IgD-negative memory B cell (primary cell): ENCODE measurements at regions not wholly inside any gene's neighbourhood (a gene's known extent, or its start where the extent isn't known, plus 50 kb on each side); places are given as distances from the start of the nearest gene placed in this dataset.

Source experiments
- H3K27ac Mint-ChIP-seq, 3 donors: one replicate each; pipeline ENCODE4 v1.8.0; 2020 to 2022; ENCODE audit warnings: mild to moderate bottlenecking in 3 of 3, mixed read lengths in 3 of 3, moderate library complexity in 1 of 3
- H3K27me3 Mint-ChIP-seq: one replicate; pipeline ENCODE4 v1.8.0; 2021; ENCODE audit warnings: mixed read lengths
- H3K36me3 Mint-ChIP-seq: one replicate; pipeline ENCODE4 v1.8.0; 2020; ENCODE audit warnings: mild to moderate bottlenecking, mixed read lengths
- H3K4me1 Mint-ChIP-seq, 3 donors: one replicate each; pipeline ENCODE4 v1.8.0; 2020 to 2022; ENCODE audit warnings: mixed read lengths in 3 of 3, mild to moderate bottlenecking in 1 of 3
- H3K4me3 Mint-ChIP-seq, 4 donors: one replicate each; pipeline ENCODE4 v1.8.0; 2020 to 2022; ENCODE audit warnings: mild to moderate bottlenecking in 4 of 4, mixed read lengths in 4 of 4, moderate library complexity in 3 of 4
- H3K9me3 Mint-ChIP-seq, 3 donors: one replicate each; pipeline ENCODE4 v1.8.0; 2020 to 2021; ENCODE audit warnings: mixed read lengths in 3 of 3, mild to moderate bottlenecking in 1 of 3

DNA sequence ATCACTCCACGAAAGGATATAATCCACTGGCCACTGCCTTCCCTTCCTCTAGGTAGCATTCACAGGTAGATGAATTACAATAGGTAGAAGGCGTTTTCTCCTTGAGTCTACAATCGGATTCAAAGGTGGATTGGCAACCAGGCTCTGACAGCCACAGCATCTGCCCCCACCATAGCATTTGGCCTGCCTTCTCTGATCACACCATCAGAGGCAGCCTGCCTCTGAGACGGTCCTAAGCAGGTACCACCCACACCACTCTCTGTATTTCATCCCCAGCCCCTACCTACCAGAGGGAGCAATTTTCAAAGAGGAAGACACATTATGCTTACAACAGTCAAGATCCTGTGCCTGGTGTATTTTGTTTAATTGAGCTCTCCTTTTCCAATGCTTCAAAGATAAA lies 210.5 kb upstream of the SPTLC3 start:
- Mint-ChIP-seq H3K27ac (no peak overlapping the region), H3K4me1 (no peaks in the 10 kb centered on the region), H3K27me3 (no peaks in the 10 kb centered on the region), H3K9me3 (peaks cover 0 to 7% (median 5%) of the 10 kb centered on the region in 3 donors), H3K36me3 (no peaks in the 10 kb centered on the region), H3K4me3 (no peak overlapping the region)

DNA sequence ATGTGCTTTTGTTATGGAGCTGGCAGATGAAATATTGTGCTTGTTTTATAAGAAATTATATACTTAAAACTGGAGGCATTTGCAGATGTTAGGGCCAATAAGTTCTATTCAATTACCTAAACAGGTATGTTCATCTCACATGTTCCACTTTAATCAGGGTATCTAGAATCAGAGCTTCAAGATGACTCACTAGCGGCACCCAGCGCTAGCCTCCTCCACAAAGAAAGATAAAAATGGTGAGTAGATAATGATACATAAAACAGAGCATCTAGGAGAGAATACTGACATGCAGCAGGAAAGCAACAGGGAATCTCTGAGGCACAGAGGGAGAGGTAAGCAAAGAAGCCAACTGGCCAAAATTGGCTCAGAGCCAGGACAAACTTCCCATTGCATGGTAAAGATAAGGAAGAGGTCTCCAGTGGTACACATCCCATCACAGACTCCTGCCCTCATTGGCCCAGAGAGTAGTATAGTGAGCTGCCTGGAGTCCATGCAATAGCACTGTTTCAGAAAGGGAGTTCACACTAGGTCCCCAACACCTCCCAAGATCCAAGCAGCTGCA lies 200.7 kb upstream of the SPTLC3 start:
- Mint-ChIP-seq H3K36me3 (no peaks in the 10 kb centered on the region), H3K27ac (no peak overlapping the region), H3K4me1 (peaks cover 0 to 2% (median 0%) of the 10 kb centered on the region in 3 donors), H3K27me3 (no peaks in the 10 kb centered on the region), H3K4me3 (no peak overlapping the region), H3K9me3 (peaks cover 12 to 22% (median 13%) of the 10 kb centered on the region in 3 donors)

DNA sequence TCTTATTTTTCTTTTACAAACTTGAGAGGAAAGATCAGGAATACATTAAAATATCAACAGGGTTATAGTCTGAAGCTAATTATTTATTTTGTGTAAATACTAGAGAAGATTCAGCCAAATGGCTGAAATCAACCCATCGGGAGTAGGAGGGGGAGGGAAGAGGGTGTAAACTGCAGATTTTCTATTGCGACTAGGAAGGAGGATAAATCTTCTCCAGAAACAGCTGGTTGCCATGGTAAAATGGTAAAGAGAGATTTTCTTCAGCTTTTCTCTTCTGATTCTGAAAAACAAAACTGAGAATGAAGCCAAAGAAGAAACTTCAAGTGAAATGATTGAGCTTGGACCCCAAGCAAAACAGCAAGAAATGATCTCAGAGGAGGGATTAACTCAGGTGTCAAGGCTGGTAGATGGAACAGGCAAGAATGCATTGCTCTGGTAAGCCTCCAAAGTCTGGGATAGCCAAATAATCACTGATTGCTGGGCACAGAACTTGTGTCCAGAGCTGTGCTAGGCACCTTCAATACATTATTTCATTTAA lies 193.5 kb upstream of the SPTLC3 start:
- Mint-ChIP-seq H3K4me1 (no peaks in the 10 kb centered on the region), H3K4me3 (no peak overlapping the region)

DNA sequence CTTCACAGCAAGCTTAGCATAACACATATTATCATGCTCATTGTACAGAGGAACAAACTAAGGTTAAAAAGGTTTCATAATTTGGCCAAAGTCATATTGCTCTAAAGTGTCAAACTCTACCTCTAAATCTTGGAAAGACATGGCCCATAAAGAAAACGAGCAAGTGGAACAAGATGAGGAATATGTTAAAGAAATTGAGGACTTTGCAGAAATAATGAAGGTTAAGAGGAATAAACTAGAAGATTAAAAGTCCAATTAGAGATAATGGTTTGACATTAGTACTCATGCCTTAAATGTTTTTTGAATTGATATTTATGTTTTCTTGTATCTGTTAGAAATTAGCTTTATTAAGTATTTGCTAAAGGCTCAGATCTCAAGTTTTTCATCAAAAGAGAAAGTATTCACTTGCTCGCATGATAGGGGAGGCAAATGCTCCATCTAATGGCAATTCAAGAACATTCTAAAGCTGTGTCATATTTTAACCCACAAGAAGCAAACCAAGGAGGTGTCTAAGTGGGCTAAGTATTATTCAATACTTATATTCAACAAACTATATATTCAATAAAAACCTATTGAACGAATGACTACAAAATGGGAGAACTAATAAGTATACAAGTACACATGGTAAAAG lies 192.9 kb upstream of the SPTLC3 start:
- H3K4me1 Mint-ChIP-seq: no peaks in the 10 kb centered on the region
- H3K27ac Mint-ChIP-seq: no peak overlapping the region
- no peaks in the 10 kb centered on the region for H3K27me3 Mint-ChIP-seq
- no peak overlapping the region for H3K4me3 Mint-ChIP-seq
- H3K9me3 Mint-ChIP-seq: peaks cover 4 to 22% (median 7%) of the 10 kb centered on the region in 3 donors
- H3K36me3 Mint-ChIP-seq: no peaks in the 10 kb centered on the region

More for the DNA sequence above, 193.5 kb upstream of the SPTLC3 start:
- H3K27me3 Mint-ChIP-seq: no peaks in the 10 kb centered on the region
- no peaks in the 10 kb centered on the region for H3K36me3 Mint-ChIP-seq
- no peak overlapping the region for H3K27ac Mint-ChIP-seq
- peaks cover 6 to 22% (median 8%) of the 10 kb centered on the region in 3 donors for H3K9me3 Mint-ChIP-seq

DNA sequence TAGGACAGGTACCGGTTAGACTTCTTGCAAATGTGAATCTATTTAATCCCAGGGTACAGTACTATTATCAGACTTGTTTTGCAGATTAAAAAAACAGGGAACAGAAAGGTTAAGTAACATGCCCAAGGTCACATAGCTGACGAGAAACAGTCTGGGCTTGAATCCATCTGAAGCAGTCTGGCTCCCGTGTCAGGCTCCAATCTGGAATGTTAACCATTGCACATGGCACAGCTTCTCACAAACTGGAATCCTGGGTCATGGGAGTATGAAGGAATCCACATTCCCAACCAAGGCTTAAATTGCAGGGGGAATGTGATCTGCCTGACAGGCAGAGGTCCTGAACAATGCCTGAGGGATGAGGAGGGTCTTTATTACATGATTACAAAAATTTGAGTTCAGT lies 187.5 kb upstream of the SPTLC3 start:
- H3K27ac Mint-ChIP-seq: no peak overlapping the region
- peaks cover 6 to 11% (median 6%) of the 10 kb centered on the region in 3 donors for H3K9me3 Mint-ChIP-seq
- no peaks in the 10 kb centered on the region for H3K4me1 Mint-ChIP-seq
- no peak overlapping the region for H3K4me3 Mint-ChIP-seq
- H3K27me3 Mint-ChIP-seq: no peaks in the 10 kb centered on the region
- H3K36me3 Mint-ChIP-seq: no peaks in the 10 kb centered on the region

DNA sequence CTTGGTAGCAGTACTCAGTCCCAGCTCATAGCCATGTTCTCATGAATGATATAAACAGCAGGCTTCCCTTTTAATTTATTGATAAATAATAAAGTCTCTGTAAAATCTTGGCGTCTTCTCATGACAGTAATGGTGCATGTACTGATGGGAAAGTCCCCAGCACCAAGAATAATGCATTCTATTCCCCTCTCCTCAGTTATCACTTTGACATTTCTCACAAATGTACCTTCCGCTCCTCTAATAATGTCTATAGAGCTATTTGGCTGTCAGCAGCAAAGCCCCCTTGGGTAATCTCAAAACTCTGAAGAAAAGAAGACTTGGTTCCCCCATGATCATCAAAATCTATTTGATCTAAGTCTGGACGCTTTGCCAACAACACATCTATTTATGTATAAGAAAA lies 185.0 kb upstream of the SPTLC3 start:
- Mint-ChIP-seq H3K4me1 (no peaks in the 10 kb centered on the region), H3K36me3 (no peaks in the 10 kb centered on the region), H3K27me3 (no peaks in the 10 kb centered on the region), H3K4me3 (no peak overlapping the region), H3K27ac (no peak overlapping the region), H3K9me3 (peaks cover 2 to 11% (median 8%) of the 10 kb centered on the region in 3 donors)

DNA sequence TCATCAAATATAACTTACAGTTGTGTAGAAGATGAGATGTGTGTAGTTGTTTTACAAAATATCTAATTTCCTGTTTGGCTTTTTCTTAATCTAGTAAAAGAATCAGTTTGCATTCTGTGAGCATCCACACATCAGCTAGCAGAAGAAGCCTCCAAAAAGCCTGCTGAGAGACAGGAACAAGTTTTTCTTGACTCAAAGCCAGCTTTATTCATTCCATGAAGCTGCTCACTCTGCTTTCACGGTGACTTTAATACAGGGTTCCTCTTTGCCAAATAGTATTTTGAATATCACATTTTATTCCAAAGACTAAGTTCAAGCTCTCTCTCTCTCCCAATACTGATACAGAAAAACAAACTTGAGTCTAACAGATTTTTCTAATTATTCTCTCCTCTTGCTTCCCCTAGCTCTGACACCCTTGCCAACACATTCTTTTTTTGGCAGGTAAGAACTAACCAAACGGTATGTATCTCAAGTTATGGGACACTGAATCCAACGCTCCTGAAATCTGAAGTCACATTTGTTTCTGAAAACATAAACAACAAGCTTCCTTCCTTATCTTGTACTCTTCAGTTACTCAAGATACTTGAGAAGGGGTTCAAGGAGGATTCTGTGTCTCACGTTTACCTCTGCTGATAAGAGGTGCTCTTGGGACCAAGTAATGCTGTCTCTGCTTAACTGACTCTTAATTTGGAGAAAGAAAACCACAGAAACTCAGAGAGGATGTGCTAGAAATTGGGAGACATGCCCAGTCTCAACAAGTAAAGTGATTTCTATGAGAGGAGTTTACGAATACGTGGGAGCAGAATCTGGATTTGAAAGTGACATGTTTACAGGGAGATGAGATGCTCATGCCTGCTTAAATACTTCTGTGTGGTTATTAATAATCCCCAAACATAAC lies 184.2 kb upstream of the SPTLC3 start:
- Mint-ChIP-seq H3K36me3 (no peaks in the 10 kb centered on the region), H3K4me1 (no peaks in the 10 kb centered on the region), H3K9me3 (peaks cover 2 to 11% (median 9%) of the 10 kb centered on the region in 3 donors), H3K4me3 (peak overlapping the region in 1 of 4 donors; percentile 35), H3K27me3 (no peaks in the 10 kb centered on the region), H3K27ac (no peak overlapping the region)

DNA sequence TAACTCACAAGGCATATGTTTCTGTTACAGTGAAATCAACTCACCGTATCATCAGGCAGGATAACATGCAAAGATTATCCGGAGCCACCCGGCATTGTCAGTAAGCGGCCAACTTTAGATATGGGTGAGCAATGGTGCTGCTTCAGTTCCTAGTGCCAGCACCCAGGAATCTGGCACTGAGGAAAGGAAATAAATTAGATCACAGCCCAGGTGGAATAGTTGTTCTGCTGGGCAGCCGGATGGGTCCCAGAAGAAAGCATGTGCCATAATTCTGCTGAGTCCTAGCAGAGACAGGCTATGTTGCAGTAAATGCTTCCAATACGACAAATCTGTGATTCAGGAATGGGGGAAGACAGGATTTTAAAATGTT lies 183.6 kb upstream of the SPTLC3 start:
- H3K27ac Mint-ChIP-seq: no peak overlapping the region
- H3K27me3 Mint-ChIP-seq: no peaks in the 10 kb centered on the region
- no peaks in the 10 kb centered on the region for H3K36me3 Mint-ChIP-seq
- H3K9me3 Mint-ChIP-seq: peaks cover 2 to 9% (median 6%) of the 10 kb centered on the region in 3 donors
- no peak overlapping the region for H3K4me3 Mint-ChIP-seq
- H3K4me1 Mint-ChIP-seq: no peaks in the 10 kb centered on the region

DNA sequence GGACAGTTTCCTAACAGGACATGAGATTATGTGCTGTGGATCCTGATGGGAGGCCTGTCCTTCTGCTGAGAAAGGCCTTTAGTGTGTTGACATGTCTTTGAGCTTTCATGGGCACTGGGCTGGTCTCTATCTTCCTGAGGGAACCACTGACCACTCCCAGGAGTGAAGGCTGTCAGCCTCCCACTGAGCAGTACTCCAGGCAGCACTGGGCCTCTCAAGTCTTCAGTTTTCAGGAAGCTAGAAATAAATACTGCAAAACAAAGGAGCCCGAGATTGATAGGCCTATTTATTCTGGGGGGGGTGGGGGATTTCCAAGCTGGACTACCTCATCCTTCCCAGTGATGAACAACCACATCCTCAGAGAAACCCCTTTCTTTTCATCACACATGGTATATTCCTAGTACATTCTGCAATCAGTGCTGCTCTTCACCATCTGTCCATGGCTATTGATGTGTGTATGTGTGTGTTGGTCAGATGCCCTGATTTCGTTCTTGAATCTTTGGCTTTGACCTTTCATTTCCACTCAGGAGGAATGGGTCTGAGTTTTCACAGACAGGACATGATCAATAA lies 180.9 kb upstream of the SPTLC3 start:
- H3K36me3 Mint-ChIP-seq: no peaks in the 10 kb centered on the region
- H3K27ac Mint-ChIP-seq: no peak overlapping the region
- H3K27me3 Mint-ChIP-seq: no peaks in the 10 kb centered on the region
- H3K9me3 Mint-ChIP-seq: peaks cover 2 to 7% (median 2%) of the 10 kb centered on the region in 3 donors
- no peak overlapping the region for H3K4me3 Mint-ChIP-seq
- H3K4me1 Mint-ChIP-seq: no peaks in the 10 kb centered on the region

DNA sequence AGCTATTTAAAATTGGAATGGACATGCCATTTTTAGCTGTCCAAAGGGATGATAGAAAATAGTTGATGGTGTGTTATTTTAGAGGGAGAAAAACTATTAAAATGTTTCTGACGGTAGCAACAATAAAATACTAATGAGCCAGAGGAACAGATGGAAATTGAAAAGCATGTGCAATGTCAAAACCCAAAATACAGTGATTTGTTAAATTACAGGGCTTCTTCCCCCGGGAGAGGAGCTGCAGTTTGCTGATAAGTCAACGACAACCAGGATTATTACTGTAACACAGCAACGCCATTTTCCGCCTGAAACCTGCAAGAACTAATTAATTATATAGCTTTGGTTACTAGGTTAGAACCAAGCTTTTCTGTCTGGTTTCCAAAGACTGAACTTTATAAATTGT lies 179.6 kb upstream of the SPTLC3 start:
- H3K36me3 Mint-ChIP-seq: no peaks in the 10 kb centered on the region
- H3K9me3 Mint-ChIP-seq: peaks cover 0 to 3% (median 0%) of the 10 kb centered on the region in 3 donors
- no peak overlapping the region for H3K4me3 Mint-ChIP-seq
- no peaks in the 10 kb centered on the region for H3K4me1 Mint-ChIP-seq
- H3K27me3 Mint-ChIP-seq: no peaks in the 10 kb centered on the region
- H3K27ac Mint-ChIP-seq: no peak overlapping the region

DNA sequence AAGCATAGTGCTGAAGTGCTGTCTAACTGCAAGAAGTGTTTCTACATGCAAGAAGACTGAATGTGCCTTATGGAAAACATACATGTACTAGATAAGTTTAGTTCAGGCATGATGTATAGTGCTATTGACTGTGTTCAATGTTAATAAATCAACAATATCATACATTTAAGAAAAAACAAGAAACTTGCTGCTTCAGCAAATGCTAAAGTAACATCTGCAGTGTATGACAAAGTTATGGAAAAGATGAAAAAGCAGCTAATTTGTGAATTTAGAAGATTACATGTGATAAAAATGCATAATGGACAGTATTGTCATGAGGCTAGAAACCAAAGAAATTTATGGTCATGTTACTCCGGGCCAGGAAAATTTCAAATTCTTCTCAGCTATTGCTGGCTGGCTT lies 174.9 kb upstream of the SPTLC3 start:
- Mint-ChIP-seq H3K4me3 (no peak overlapping the region), H3K9me3 (peaks cover 0 to 3% (median 0%) of the 10 kb centered on the region in 3 donors), H3K36me3 (no peaks in the 10 kb centered on the region), H3K27ac (no peak overlapping the region), H3K4me1 (no peaks in the 10 kb centered on the region), H3K27me3 (no peaks in the 10 kb centered on the region)

DNA sequence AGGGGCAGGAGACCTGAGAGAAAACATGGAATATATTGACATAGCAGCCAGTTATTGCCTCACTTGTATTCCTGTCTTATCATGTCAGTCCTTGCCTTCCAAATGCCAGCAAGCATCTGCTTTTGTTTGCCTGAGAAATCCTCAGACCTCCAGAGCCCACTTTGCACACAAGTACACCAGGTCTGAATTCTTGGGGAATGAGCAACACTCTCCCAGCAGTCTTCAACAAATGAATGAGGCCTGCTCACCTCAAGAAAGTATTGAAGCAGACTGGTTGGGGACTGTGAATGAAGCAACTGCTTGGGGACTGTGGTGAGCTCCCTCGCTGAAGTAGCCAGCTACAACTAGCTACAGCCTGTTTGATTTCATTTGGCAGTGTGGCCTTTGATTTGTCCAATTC lies 172.8 kb upstream of the SPTLC3 start:
- no peaks in the 10 kb centered on the region for H3K36me3 Mint-ChIP-seq
- H3K4me3 Mint-ChIP-seq: no peak overlapping the region
- no peaks in the 10 kb centered on the region for H3K4me1 Mint-ChIP-seq

DNA sequence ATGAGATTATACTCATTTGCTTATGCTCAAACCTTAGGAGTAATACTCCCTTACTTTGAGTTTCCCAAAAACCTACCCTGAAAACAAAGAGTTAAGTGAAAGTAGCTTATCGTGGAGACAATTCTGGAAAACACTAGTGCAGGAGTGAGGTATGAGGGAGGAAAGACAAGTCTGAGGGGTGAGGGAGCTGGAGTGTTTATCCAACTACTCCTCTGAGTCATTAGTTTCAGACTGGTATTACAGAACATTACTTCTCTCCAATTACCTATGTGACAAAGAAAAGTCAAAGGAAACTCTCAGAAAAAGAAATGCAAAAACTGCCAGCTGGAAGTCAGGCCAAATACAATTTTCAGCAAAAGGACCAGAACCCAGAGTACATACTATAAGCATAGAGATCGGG lies 171.1 kb upstream of the SPTLC3 start:
- Mint-ChIP-seq H3K9me3 (peaks cover 0 to 3% (median 0%) of the 10 kb centered on the region in 3 donors), H3K27me3 (no peaks in the 10 kb centered on the region), H3K36me3 (no peaks in the 10 kb centered on the region), H3K4me3 (no peak overlapping the region), H3K4me1 (no peaks in the 10 kb centered on the region), H3K27ac (no peak overlapping the region)

More for the DNA sequence above, 172.8 kb upstream of the SPTLC3 start:
- Mint-ChIP-seq H3K27ac (no peak overlapping the region), H3K27me3 (no peaks in the 10 kb centered on the region), H3K9me3 (peaks cover 0 to 3% (median 0%) of the 10 kb centered on the region in 3 donors)

DNA sequence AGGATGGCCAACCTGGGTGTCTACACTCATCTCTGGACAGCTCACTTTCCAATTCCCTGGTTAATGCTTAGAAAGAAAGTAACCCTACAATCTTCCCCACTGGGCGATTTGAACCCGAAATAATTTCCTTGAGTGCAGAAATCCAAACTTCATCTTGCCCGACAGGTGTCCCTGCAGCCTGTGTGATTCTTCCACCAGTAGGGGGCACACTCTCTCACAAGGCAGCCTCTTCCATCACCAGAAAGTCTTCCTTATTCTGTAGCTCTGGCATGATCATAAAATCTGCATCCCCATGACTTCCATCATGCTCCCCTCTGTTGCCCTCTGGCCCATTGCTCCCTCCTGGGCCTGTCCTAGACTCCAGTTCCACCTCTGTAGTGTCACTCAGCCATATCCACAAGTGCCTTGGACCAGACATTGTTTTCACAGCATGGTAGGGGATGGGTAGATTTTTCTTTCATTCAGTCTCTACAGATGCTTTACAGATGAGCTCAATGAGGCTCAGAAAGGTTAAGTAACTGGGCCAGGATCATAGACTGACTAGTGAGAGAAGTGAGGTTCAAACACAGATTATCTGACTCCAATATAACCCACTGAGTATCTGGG lies 170.4 kb upstream of the SPTLC3 start:
- Mint-ChIP-seq H3K4me3 (no peak overlapping the region), H3K27ac (no peak overlapping the region), H3K4me1 (no peaks in the 10 kb centered on the region), H3K27me3 (no peaks in the 10 kb centered on the region), H3K9me3 (peaks cover 0 to 3% (median 1%) of the 10 kb centered on the region in 3 donors), H3K36me3 (no peaks in the 10 kb centered on the region)

DNA sequence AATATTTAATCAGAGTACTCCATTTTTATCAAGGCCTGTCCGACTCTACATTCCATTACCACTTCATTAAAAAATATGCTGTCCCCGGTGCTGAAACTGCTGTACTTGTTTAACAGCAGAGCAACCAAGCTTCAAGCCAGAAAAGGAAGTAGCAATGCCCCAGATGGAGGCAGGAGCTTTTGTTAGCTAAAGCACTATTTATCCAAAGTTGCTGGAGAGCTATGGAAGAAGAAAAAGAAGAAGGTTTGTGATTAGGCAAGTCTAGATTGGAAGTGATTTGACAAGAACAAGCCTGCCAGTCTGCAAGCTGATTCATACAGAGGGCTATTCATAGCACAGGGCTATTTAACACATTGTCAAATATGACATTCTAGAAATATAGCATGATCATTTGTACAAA lies 160.9 kb upstream of the SPTLC3 start:
- H3K27ac Mint-ChIP-seq: no peak overlapping the region
- H3K27me3 Mint-ChIP-seq: no peaks in the 10 kb centered on the region
- no peak overlapping the region for H3K4me3 Mint-ChIP-seq
- no peaks in the 10 kb centered on the region for H3K4me1 Mint-ChIP-seq
- no peaks in the 10 kb centered on the region for H3K36me3 Mint-ChIP-seq
- peaks cover 0 to 3% (median 3%) of the 10 kb centered on the region in 3 donors for H3K9me3 Mint-ChIP-seq
